ENCODE measurements at regions not wholly inside any gene's neighbourhood (a gene's known extent, or its start where the extent isn't known, plus 50 kb on each side); places are given as distances from the start of the nearest gene placed in this dataset.

GRCh38 chr7:126083014-126083413, 1153.4 kb upstream of the POT1 start:
- no peak for TF ChIP-seq CTCF (optimal IDR thresholded peaks at IDR 0.05 in 1 of 3, IDR thresholded peaks at IDR 0.05 in 1 of 3, conservative IDR thresholded peaks at IDR 0.05 in 1 of 3; ENCODE audit: extremely low read depth in 1 of 3, insufficient read depth in 2 of 3, low read length in 3 of 3)
- TF ChIP-seq EZH2 (IDR thresholded peaks at IDR 0.05; ENCODE audit: low read length), result no peak

Data from keratinocyte (primary cell).